Calu3 (cell line): ENCODE measurements at regions not wholly inside any gene's neighbourhood (a gene's known extent, or its start where the extent isn't known, plus 50 kb on each side); places are given as distances from the start of the nearest gene placed in this dataset.

Experiments used
- BruUV-seq: library from RNA; stranded (reverse); fragments of 400-500 nt; replicated peaks from 2 replicates; lab custom pipeline; 2021; lab: Mats Ljungman, UMichigan
- CTCF ChIA-PET: fragments of 300-600 bp; sonication (Branson Sonifier 250); formaldehyde crosslinking; loops from one replicate; lab custom pipeline; 2022; ENCODE audit warnings: antibody characterized with exemption; lab: Charles Lee
- DNase-seq: peaks from one replicate; pipeline ENCODE4 v3.0.0; 2022
- H3K27ac Mint-ChIP-seq: one replicate; pipeline ENCODE4 v1.8.0; 2022; ENCODE audit warnings: mixed read lengths; ENCODE audit not compliant: unreplicated experiment
- H3K27me3 Mint-ChIP-seq: one replicate; pipeline ENCODE4 v1.8.0; 2022; ENCODE audit warnings: mixed read lengths; ENCODE audit not compliant: unreplicated experiment
- H3K36me3 Mint-ChIP-seq: one replicate; pipeline ENCODE4 v1.8.0; 2022; ENCODE audit warnings: mild to moderate bottlenecking, moderate library complexity, mixed read lengths; ENCODE audit not compliant: insufficient read depth, unreplicated experiment
- H3K4me1 Mint-ChIP-seq: one replicate; pipeline ENCODE4 v1.8.0; 2022; ENCODE audit warnings: mild to moderate bottlenecking, low read depth, mixed read lengths; ENCODE audit not compliant: unreplicated experiment
- H3K4me3 Mint-ChIP-seq: one replicate; pipeline ENCODE4 v1.8.0; 2022; ENCODE audit warnings: mild to moderate bottlenecking, low read depth, moderate library complexity, mixed read lengths; ENCODE audit not compliant: unreplicated experiment
- H3K9me3 Mint-ChIP-seq: one replicate; pipeline ENCODE4 v1.8.0; 2022; ENCODE audit warnings: low read depth, mixed read lengths; ENCODE audit not compliant: unreplicated experiment
- CTCF ChIP-seq: fragments of 200-600 bp; IDR thresholded peaks from one replicate; pipeline ENCODE4 v1.8.0; 2022; ENCODE audit warnings: antibody characterized with exemption; ENCODE audit not compliant: unreplicated experiment
- intact Hi-C: fragments of 100-400 bp; cut with micrococcal nuclease; formaldehyde crosslinking; loops from one replicate; pipeline ENCODE4 v1.10.0; 2022; ENCODE audit not compliant: unreplicated experiment

GRCh38 chr1:29758781-29759499, 522.6 kb downstream of the PTPRU start:
- Mint-ChIP-seq H3K4me3 (no peak overlapping the region), H3K27ac (no peak overlapping the region), H3K9me3 (no peaks in the 10 kb centered on the region), H3K36me3 (no peaks in the 10 kb centered on the region), H3K27me3 (peaks cover 91% of the 10 kb centered on the region), H3K4me1 (no peaks in the 10 kb centered on the region)
- TF ChIP-seq CTCF: no peak
- intact Hi-C loops: no loop called here
- no TSS peak for BruUV-seq
- CTCF ChIA-PET: no interaction called here
- no peak for DNase-seq

- no peak for DNase-seq
- no peak for TF ChIP-seq CTCF
- no peak overlapping the region for H3K27ac Mint-ChIP-seq
- H3K4me1 Mint-ChIP-seq: no peaks in the 10 kb centered on the region
- BruUV-seq: no TSS peak
- H3K27me3 Mint-ChIP-seq: peaks cover 91% of the 10 kb centered on the region
- intact Hi-C loops: no loop called here
- CTCF ChIA-PET: no interaction called here
- no peak overlapping the region for H3K4me3 Mint-ChIP-seq
- no peaks in the 10 kb centered on the region for H3K36me3 Mint-ChIP-seq
- no peaks in the 10 kb centered on the region for H3K9me3 Mint-ChIP-seq
Measured at GRCh38 chr1:29757866-29758780, 521.8 kb downstream of the PTPRU start.

DNA sequence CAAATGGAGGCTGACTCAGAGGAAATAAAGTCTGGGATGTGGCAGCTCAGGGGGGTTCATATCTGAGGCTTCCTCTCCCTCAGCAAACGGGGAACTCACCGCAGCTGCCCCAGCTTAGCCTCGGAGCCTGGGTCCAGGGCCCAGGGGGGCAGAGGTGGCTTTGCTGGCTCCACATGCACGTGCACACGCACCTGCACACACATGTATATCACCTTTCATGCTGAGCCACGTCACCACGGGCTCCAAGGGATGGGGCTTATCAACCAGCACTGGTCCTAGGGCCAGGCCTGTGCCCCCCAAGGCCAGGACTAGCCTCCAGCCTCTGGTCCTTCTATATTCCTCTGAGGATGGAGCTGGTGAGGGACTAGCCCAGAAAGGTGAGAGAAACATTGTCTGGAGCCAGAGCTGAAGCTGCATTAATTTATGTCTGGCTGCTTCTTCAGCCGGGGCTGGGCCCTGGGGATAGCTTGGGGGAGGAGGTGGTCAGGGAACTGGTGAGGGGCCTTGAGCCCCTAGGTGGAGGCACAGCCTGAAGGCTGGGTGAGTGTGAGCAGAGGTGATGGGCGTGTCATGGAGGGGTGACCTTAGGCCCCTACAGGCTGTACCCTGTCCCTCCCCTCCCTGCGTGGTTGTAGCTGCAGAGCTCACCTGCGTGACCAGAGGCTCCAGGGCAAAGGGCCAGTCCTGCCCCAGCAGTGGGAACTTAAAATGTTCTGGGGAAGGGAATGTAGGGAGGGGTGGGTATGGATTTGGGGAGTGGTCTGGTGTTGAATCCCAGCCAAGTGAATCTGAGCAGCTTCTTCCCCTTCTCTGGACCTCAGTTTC, 520.8 kb downstream of the PTPRU start:
- BruUV-seq: no TSS peak
- Mint-ChIP-seq H3K9me3 (no peaks in the 10 kb centered on the region), H3K27me3 (peaks cover 91% of the 10 kb centered on the region), H3K4me3 (no peak overlapping the region), H3K4me1 (no peaks in the 10 kb centered on the region), H3K27ac (no peak overlapping the region), H3K36me3 (no peaks in the 10 kb centered on the region)
- intact Hi-C loops: no loop called here
- CTCF ChIA-PET: no interaction called here
- TF ChIP-seq CTCF: no peak
- DNase-seq: no peak

GRCh38 chr1:29756498-29756897, 520.2 kb downstream of the PTPRU start:
- H3K36me3 Mint-ChIP-seq: no peaks in the 10 kb centered on the region
- no peaks in the 10 kb centered on the region for H3K4me1 Mint-ChIP-seq
- CTCF ChIA-PET: no interaction called here
- H3K27ac Mint-ChIP-seq: no peak overlapping the region
- DNase-seq: no peak
- H3K27me3 Mint-ChIP-seq: peaks cover 91% of the 10 kb centered on the region
- intact Hi-C loops: no loop called here
- no peak for TF ChIP-seq CTCF
- H3K9me3 Mint-ChIP-seq: no peaks in the 10 kb centered on the region
- no peak overlapping the region for H3K4me3 Mint-ChIP-seq
- no TSS peak for BruUV-seq
